ENCODE measurements at regions not wholly inside any gene's neighbourhood (a gene's known extent, or its start where the extent isn't known, plus 50 kb on each side); places are given as distances from the start of the nearest gene placed in this dataset.
"Not testable (repeated sequence)": the region's sequence is repeated elsewhere in the genome, so short reads cannot be mapped to it uniquely, and the experiment has no call there.

DNA sequence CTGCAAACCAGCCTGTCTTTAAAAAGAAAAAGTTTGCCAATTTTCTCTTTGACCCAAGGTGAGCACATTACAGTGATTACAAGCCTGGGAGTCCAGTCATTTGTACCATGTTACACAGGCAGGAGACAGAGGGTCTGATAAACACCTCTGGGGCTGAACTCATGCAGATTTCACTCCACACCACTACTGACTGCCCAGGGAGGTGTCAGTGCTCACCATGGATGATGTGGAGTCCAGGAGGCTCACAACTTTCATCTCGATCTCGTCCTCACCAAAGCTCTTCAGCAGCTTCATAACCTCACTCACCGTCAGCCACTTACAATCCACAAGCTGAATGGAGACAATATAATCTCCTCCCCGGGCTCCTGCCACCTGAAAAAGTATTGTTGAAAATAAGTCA lies 302.4 kb downstream of the GOLGA6L6 start:
- DNase-seq (ENCODE audit: low read depth, low spot score), result not testable (repeated sequence)

DNA sequence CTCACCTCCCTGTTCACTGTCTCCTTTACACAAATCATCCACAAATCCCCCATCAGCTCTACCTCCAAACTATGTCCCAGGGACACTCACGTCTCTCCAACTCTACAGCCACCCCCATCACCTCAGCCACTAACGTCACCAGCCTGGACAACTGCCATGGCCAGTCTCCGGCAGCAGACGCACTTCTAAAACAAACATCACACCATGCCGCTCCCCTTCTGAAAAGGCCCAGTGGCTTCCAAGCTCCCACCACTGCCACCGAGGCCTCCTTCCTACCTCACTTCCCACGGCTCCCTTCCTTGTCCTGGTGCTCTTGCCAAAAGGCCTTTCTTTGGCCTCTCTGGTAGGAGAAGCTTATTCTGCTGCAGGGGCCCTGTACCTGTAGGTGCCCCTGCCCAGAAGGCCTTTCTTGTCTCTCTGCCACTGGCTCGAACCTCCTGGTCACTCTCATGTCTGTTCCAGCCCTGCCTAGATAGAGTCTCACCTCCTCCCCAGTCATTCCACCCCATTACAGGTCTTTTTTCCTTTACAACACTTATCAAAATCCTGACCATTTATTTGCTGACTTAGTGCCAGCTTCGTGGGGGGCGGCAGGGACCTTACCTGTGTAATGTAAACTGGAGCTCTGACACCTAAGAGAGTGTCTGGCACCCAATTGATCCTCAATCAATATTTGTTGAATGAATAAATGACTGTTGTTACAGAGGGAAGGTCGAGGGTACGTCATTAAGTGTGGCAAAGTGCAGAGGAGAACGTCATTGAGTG lies 304.2 kb downstream of the GOLGA6L6 start:
- not testable (repeated sequence) for DNase-seq (ENCODE audit: low read depth, low spot score)

DNA sequence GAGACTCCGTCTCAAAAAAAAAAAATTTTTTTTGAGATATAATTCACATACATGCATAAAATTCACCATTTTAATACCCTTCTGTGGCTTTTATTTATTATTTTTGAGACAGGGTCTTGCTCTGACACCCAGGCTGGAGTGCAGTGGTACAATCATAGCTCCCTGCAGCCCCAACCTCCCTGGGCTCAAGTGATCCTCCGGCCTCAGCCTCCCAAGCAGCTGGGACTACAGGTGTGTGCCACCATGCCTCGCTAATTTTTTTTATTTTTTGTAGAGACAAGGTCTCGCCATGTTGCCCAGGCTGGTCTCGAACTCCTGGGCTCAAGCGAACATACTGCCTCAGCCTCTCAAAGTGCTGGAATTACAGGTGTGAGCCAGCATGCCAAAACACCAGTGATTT lies 305.9 kb downstream of the GOLGA6L6 start:
- DNase-seq (ENCODE audit: low read depth, low spot score), result not testable (repeated sequence)

DNA sequence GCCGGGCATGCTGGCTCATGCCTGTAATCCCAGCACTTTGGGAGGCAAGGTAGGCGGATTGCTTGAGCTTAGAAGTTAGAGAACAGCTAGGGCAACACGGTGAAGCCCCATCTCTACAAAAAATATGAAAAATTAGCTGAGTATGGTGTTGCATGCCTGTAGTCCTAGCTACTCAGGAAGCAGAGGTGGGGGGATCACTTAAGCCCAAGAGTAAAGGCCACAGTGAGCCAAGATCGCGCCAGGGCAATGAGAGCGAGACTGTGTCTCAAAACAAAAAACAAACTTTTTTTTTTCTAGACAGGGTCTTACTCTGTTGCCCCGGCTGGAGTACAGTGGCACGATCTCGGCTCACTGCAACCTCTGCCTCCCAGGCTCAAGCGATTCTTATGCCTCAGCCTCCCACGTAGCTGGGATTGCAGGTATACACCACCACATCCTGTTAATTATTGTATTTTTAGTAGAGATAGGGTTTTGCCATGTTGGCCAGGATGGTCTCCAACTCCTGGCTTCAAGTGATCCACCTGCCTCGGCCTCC lies 307.5 kb downstream of the GOLGA6L6 start:
- DNase-seq (ENCODE audit: low read depth, low spot score), result not testable (repeated sequence)

DNA sequence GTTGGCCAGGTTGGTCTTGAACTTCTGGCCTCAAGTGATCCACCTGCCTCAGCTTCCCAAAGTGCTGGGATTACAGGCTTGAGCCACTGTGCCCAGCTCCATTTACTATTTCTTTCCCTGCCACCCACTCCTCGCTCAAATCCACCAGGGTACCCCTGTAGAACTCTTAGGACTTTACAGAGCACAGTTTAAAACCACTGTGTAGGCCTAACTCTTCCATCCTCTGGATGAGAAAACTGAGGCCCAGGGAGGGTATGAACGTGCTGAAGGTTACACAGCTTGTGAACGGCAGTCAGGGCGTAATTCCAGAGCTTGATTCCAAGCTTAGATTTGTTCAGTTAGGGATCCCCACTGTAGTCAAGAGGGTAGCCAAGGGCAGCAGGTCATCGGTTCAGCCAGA lies 309.1 kb downstream of the GOLGA6L6 start:
- not testable (repeated sequence) for DNase-seq (ENCODE audit: low read depth, low spot score)

DNA sequence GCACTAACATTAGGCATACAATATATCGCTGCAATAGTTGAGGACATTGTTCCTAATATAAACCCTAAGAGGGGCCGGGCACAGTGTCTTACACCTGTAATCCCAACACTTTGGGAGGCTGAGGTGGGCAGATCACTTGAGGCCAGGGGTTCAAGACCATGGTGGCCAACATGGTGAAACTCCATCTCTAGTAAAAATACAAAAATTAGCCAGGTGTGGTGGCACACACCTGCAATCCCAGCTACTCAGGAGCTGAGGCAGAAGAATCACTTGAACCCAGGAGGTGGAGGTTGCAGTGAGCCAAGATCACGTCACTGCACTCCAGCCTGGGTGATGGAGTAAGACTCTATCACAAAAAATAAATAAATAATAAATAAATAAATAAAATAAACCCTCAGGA lies 310.9 kb downstream of the GOLGA6L6 start:
- DNase-seq (ENCODE audit: low read depth, low spot score), result not testable (repeated sequence)

DNA sequence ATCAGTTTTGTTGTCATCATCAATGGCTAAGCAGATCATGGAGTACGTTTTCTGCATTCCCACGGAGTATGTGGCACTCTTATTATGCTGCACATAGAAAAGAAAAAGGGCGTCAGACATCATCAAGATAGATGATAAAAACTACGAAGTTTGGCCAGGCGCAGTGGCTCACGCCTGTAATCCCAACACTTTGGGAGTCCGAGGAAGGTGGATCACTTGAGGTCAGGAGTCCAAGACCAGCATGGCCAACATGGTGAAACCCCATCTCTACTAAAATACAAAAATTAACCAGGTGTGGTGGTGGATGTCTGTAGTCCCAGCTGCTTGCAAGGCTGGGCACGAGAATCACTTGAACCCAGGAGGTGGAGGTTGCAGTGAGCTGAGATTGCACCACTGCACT lies 312.8 kb downstream of the GOLGA6L6 start:
- not testable (repeated sequence) for DNase-seq (ENCODE audit: low read depth, low spot score)

DNA sequence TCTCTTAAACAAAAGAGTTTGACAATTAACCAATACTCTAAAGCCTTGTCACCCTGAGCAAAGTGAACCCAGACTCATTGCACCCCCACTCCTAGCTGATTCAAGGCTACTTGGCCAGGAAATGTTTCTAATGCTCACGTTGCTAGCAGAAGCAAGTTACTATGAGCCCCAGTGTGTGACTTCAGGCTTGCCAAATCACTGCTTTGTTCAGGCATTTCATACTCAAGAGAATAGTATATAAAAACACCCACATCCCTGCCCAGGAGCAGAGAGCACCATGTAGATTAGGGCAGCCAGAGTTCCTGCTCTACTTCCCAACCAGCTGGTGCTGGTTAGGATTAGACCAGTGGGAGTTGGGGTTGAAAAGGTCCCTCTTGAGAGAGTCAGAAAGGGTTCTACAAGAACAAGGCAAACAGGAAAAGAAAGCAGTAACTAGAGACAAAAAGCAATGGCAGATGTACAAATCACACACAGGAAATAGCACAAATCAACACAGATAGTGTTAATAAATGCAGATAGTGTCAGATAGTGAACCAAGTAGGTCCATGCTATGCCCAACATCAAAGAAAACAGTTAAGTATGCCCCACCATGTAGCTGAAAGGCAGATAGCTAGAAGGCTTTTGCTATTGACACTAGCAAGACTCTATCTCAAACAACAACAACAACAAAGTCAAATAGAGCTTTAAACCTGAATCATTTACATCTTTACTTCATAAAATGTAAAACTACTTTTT lies 314.3 kb downstream of the GOLGA6L6 start:
- not testable (repeated sequence) for DNase-seq (ENCODE audit: low read depth, low spot score)

DNA sequence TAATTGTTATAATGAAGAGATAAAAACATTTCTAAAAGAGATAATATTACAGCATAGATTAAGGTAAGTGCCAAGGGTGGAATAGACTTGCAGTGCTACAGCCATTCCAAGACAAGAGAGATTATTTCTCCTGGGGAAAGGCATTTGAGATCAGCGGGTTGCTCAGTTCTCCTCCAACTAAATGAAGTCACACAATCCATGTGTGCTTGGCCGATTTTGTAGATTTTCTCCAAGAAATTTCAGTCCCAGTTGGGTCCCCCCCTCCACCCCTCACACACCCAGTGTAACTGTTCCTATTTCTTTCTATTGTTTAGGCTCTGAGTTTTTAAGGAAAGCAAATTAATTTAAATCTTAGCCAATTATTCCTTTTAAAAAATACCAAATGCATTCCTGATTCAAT lies 315.1 kb downstream of the GOLGA6L6 start:
- not testable (repeated sequence) for DNase-seq (ENCODE audit: low read depth, low spot score)

DNA sequence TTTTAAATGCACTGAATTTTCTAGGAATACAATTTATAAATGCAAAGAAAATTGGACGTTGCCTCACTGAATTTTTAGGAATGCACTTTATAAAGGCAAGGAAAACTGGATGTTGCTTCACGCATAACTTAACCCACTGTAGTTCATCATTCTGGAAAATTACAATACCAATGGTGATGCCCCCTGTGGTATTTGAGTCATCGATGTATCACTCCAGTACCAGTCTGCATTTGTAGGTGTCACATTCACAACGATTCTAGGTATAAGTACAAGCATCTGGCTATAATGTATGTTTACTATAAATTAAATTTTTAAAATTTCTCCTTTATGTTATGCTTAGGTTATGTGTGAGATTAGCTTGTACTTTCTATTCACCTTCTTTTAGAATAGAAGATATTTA lies 320.5 kb downstream of the GOLGA6L6 start:
- DNase-seq (ENCODE audit: low read depth, low spot score), result not testable (repeated sequence)

DNA sequence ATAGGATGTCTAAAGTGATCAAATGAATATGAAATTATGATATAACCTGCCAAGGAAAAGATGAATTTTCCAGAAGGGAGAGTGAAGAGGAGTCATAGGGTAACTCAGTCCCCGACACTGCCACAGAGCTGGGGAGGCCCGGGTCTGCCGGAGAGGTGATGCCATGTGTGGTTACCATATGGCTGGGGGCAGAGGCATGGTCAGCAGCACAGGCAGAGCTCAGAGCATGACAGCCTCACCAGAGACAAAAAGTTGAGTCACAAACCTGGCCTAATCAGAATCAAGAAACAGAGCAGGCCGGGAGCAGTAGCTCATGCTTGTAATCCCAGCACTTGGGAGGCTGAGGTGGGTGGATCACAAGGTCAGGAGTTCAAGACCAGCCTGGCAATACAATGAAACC lies 322.4 kb downstream of the GOLGA6L6 start:
- not testable (repeated sequence) for DNase-seq (ENCODE audit: low read depth, low spot score)

DNA sequence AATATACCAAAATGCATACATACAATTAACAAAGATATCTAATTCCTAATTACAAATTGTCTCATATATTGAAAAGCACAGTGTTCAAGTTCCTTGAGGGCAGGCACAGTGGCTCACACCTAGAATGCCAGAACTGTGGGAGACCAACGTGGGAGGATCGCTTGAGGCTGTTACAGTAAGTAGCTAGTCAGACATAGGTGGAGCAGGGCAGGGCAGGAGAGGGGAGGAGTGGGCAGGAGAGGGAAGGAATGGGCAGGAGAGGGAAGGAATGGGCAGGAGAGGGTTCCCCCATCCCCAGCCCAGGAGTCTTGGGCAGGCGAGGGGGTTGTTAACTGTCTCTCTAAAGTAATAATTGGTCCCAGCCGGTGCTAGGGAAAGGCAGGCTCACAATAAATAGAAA lies 325.9 kb downstream of the GOLGA6L6 start:
- DNase-seq (ENCODE audit: low read depth, low spot score), result not testable (repeated sequence)

DNA sequence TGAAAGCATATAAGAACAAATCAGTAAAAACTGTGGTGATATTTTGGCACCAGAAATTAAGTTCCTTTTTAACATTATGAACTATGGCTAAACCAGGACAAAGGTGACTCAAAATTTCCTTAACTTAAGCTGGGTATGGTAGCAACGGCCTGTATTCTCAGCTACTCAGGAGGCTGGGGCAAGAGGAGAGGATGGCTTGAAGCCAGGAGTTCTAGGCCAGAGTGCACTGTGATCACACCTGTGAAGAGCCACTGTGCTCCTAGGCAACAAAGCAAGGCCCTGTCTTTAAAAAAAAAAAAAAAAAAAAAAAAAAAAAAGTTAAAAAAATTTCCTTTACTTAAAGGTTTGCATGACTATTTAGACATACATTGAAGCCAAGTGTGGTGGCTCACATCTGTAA lies 327.5 kb downstream of the GOLGA6L6 start:
- not testable (repeated sequence) for DNase-seq (ENCODE audit: low read depth, low spot score)

DNA sequence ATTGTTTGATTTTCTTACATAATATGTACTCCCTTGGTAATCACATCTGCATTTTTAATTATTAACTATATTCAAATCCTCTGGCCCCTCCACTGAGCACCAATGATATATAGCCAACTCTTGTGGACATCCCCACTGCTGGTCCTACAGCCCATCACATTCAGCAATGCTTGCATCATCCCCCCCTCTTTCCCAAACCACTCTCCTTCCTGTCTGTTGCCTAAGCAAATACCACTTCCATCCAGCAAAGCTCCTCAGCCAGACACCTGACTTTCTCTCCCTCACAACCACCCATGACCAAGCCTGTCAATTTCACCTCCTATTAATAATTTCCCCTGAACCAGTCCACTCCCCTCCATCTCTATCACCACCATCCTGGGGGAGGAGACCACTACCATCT lies 330.1 kb downstream of the GOLGA6L6 start:
- DNase-seq (ENCODE audit: low read depth, low spot score), result not testable (repeated sequence)

DNA sequence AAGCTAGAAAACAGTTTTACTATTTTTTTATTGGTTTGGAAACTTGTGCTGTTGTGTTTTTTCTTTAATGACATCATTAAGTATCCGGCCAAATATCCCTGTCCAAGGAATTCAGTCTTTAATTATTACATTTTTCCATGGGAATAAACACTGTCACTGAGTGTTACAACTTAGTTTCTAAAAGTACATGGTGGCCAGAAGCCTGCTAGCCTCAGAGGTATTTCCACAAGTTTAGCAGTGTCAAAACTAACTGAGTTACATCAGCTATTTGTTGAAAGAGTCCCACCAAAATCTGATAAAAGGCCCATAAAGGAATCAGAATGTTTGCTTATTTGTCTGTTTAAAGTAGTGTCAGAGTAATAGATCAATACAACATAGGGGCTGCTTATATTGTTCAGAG lies 331.6 kb downstream of the GOLGA6L6 start:
- DNase-seq (ENCODE audit: low read depth, low spot score), result not testable (repeated sequence)

DNA sequence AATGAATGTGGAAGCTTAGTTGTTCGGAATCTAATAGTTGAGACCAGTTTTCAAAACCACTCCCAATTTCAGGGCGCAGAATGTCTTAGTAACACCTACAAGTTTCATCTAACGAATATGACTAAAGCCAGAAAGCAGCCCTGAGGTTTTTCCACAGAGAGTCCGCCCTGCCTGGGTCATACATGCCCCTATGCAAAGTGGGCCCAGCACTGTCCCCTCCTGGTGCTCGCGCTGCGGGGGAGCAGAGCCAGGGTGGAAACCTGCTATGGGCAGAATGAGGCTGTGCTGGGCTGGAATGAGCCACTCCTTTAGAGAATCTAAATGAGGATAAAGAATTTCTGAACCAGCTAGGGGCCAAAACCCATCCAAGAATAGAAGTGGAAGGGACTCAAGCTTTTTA lies 334.0 kb downstream of the GOLGA6L6 start:
- DNase-seq (ENCODE audit: low read depth, low spot score), result not testable (repeated sequence)

DNA sequence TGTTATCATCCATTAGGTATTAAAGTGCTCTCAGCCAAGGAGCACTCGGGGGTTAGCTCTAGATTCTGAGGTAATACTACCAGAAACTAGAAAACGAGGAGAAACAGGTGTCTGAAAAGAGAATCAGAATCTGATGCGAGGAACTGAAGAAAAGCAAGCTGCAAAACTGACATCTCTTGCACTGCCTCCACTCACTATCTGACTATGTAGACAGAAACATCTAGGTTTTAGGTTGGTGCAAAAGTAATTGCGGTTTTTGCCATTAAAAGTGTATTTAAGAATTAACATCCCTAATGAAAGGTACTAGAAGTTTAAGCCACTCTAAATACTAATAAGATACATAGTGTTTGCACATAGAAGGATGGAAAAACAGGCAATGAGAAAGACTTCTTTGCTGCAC lies 334.4 kb downstream of the GOLGA6L6 start:
- not testable (repeated sequence) for DNase-seq (ENCODE audit: low read depth, low spot score)

DNA sequence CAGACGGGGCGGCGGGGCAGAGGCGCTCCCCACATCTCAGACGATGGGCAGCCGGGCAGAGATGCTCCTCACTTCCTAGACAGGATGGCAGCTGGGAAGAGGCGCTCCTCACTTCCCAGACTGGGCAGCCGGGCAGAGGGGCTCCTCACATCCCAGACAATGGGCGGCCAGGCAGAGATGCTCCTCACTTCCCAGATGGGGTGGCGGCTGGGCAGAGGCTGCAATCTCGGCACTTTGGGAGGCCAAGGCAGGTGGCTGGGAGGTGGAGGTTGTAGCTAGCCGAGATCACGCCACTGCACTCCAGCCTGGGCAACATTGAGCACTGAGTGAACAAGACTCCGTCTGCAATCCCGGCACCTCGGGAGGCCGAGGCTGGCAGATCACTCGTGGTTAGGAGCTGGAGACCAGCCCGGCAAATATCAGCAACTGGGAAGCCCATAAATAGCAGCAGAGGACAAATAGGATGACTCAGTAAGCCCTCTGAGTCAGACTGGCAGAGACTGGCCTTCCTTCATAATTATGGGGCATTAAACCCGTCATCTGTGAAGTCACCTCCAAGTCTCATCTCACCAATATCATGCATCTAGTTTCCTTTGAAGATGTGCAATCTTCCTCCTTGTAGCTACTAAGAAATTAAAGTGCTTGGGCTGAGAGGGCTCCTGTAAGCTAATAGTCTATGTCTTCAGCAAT lies 337.3 kb downstream of the GOLGA6L6 start:
- DNase-seq (ENCODE audit: low read depth, low spot score), result not testable (repeated sequence)

DNA sequence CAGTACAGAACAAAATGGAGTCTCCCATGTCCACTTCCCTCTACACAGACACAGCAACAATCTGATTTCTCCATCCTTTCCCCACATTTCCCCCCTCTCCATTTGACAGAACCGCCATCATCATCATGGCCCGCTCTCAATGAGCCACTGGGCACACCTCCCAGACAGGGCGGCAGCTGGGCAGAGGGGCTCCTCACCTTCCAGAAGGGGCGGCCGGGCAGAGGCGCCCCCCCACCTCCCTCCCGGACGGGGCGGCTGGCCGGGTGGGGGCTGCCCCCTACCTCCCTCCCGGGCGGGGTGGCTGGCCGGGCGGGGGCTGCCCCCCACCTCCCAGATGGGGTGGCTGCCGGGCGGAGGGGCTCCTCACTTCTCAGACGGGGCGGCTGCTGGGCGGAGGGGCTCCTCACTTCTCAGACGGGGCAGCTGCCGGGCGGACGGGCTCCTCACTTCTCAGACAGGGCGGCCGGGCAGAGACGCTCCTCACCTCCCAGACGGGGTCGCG lies 337.9 kb downstream of the GOLGA6L6 start:
- DNase-seq (ENCODE audit: low read depth, low spot score), result not testable (repeated sequence)

DNA sequence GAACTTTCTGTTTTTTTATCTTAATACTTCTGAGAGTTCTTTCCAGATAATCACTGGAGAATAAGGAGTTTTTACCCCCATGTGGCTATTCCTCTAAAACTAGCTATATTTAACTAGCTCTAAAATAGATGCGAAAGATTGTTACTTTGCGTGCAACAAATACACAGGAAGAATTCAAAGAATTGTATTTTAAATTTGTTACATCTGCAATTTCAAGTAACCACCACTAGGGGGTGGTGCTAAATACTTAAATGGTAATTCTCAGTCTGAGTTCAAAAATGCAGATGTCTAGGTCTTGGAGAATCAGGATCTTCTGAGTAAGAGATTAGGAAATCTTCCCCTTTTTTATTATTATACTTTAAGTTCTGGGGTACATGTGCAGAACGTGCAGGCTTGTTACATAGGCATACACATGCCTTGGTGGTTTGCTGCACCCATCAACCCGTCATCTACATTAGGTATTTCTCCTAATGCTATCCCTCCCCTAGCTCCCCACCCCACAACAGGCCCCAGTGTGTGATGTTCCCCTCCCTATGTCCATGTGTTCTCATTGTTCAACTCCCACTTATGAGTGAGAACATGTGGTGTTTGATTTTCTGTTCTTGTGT lies 346.9 kb downstream of the GOLGA6L6 start:
- DNase-seq (ENCODE audit: low read depth, low spot score), result not testable (repeated sequence)
